ENCODE measurements at regions not wholly inside any gene's neighbourhood (a gene's known extent, or its start where the extent isn't known, plus 50 kb on each side); places are given as distances from the start of the nearest gene placed in this dataset.

DNA sequence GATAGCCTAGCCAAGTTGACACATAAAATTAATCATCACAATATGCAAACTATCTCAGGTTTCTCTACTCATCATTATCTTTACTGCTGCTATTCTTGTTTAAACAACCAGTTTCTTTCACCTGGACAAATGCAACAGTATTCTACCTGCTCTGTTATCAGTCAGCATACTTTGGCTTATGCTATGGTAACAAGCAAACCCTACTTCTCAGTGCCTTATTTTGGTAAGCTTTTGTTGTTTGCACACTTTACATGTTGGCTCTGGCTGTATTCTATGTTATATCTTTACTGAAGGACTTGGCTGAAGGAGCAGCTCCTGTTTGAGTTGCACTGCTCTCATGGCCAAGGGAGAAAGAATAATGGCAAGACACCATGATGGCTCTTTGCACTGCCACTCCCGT is 463.1 kb downstream of the EPM2A start:
- TF ChIP-seq, protein P1, sequence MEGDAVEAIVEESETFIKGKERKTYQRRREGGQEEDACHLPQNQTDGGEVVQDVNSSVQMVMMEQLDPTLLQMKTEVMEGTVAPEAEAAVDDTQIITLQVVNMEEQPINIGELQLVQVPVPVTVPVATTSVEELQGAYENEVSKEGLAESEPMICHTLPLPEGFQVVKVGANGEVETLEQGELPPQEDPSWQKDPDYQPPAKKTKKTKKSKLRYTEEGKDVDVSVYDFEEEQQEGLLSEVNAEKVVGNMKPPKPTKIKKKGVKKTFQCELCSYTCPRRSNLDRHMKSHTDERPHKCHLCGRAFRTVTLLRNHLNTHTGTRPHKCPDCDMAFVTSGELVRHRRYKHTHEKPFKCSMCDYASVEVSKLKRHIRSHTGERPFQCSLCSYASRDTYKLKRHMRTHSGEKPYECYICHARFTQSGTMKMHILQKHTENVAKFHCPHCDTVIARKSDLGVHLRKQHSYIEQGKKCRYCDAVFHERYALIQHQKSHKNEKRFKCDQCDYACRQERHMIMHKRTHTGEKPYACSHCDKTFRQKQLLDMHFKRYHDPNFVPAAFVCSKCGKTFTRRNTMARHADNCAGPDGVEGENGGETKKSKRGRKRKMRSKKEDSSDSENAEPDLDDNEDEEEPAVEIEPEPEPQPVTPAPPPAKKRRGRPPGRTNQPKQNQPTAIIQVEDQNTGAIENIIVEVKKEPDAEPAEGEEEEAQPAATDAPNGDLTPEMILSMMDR (IDR thresholded peaks at IDR 0.05), result no peak
- TF ChIP-seq POLR2AphosphoS5 (IDR thresholded peaks at IDR 0.05) (no peak), POLR2A (IDR thresholded peaks at IDR 0.05) (no peak), EP300 (IDR thresholded peaks at IDR 0.05) (no peak)

Measured in gastroesophageal sphincter (tissue), 3 donors.